Left colon (tissue), 2 donors: ENCODE measurements at regions not wholly inside any gene's neighbourhood (a gene's known extent, or its start where the extent isn't known, plus 50 kb on each side); places are given as distances from the start of the nearest gene placed in this dataset.
A peak's percentile ranks its signal among the peaks of the same experiment; 100 is the strongest.
"Not testable (repeated sequence)": the region's sequence is repeated elsewhere in the genome, so short reads cannot be mapped to it uniquely, and the experiment has no call there.

Experiments used
- ATAC-seq: fragments of 200-7000 bp; cut with Tn5 transposase; one replicate; pipeline ENCODE4 v1.9.1; 2020; ENCODE audit warnings: mild to moderate bottlenecking, moderate library complexity
- DNase-seq, 2 donors: peaks; one replicate each; pipeline ENCODE4 v3.0.0-alpha.2; 2020
- intact Hi-C, 2 donors: fragments of 100-400 bp; cut with DNase I in 1 of 2; cut with micrococcal nuclease in 1 of 2; formaldehyde crosslinking; loops; one replicate each; pipeline versions ENCODE4 v1.11.2 to v1.14.0; 2022; cut with DNase I, micrococcal nuclease
- donor health status: DM: no; HTN: no; CAD: no.
- donor health status: DM: yes; HTN: yes; CAD: no.

DNA sequence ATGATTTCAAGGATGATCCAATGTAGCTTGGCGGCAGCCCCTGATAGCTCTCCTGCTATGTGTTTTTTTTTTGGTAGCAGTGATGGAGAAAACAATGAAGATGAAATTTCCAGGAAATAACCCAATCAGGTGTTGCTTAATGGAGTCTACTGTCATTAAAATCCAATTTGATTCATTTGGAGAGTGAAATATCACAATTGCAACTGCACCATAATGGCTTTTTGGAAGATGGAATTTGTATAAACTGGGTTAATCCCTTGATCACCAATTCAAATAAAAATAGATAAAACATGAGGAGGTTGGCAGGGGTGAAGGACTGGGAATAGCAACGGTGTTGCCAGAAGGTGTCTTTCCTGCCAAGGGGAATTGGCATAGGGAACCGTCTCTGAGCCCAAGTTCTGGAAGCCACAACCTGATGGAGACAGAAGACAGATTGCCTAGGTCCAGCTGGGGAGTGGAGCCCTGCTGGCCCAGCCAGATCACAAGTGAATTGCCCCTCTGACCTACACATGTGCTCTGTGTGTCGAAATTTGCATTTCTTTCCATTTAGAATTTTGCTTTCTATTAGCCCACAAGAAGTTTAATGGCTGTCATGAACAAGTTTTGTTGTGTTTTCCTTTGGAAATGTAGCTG is 170.3 kb upstream of the SPRED2 start:
- DNase-seq (no peak), ATAC-seq (no peak)
- intact Hi-C loops = no loop called here

DNA sequence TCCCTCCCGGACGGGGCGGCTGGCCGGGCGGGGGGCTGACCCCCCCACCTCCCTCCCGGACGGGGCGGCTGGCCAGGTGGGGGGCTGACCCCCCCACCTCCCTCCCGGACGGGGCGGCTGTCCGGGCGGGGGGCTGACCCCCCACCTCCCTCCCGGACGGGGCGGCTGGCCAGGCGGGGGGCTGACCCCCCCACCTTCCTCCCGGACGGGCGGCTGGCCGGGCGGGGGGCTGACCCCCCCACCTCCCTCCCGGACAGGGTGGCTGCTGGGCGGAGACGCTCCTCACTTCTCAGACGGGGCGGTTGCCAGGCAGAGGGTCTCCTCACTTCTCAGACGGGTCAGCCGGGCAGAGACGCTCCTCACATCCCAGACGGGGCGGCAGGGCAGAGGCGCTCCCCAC is 168.5 kb upstream of the SPRED2 start:
- ATAC-seq, intact Hi-C loops, DNase-seq: not testable (repeated sequence)

DNA sequence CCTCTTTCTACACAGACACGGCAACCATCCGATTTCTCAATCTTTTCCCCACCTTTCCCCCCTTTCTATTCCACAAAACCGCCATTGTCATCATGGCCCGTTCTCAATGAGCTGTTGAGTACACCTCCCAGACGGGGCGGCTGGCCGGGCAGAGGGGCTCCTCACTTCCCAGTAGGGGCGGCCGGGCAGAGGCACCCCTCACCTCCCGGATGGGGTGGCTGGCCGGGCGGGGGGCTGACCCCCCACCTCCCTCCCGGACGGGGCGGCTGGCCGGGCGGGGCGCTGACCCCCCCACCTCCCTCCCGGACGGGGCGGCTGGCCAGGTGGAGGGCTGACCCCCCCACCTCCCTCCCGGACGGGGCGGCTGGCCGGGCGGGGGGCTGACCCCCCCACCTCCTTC is 168.0 kb upstream of the SPRED2 start:
- DNase-seq, intact Hi-C loops, ATAC-seq: not testable (repeated sequence)

DNA sequence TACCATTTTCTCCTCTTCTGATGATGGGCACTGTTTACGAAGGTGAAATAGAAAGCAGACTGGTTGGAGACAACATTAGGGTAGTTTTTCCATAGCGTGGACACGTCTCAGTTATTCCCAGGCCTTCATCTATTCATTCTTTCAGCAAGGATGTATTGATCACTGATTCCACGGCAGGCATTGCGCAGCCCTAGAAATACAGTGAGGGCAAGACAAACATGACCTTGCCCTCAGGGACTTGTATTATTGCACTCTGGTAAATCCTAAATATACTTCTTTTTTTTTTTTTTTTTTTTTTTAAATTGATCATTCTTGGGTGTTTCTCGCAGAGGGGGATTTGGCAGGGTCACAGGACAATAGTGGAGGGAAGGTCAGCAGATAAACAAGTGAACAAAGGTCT is 167.3 kb upstream of the SPRED2 start:
- intact Hi-C loops = no loop called here
- ATAC-seq = no peak
- DNase-seq = no peak

DNA sequence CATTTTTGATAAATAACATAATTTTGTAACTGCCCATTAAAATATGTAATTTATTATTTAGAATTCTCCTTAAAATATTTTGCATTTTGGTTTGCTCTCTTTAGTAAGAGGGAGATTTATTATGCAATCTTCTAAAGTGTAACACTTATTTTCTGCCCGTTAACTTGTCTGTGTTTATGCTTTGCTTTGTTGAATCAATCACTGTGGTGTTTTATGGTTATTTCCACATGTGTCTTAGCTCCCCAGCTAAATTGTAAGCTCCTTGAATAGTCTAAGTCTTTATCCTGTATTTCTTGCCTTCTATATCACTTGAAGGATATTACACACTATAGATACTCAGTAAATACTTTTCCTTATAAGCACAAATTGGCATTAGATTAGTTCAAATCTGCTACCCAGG is 166.6 kb upstream of the SPRED2 start:
- DNase-seq (no peak), ATAC-seq (no peak)
- intact Hi-C loops = no loop called here

DNA sequence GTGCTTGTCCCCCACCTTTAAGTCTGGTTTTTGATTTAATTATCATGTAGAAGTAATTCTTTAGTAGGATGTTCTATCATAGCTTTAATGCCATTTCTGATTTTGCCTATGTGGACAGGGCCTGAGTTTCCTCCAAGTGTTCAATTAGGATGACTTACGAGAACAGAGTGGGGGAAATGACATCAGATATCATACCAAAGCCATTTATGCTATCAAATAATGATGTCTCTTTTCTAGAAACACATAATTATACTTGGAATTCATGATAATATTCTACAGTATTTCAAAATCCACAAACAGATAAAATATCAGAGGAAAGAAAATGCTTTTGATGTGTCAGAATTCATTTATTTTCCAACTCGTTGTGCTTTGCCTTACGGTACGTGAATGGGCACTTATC is 165.9 kb upstream of the SPRED2 start:
- ATAC-seq (no peak), DNase-seq (no peak)
- intact Hi-C loops = no loop called here

DNA sequence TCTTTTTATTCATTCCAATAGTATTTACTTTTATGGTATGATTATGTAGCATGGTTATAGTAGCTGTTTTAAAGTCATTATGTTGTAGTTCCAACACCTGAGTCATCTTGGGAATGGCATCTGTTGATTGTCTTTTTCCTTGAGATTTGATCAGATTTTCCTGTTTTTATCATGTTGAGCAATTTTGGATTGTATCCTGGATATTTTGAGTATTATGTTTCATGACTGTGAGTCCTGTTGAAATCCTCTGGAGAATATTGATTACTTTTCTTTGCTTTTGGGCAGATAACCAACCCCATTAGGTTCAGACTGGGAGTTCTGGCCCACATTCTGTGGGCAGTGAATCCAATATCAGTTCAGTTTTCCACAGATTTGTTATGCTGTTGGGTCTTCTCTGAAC is 163.2 kb upstream of the SPRED2 start:
- intact Hi-C loops = no loop called here
- no peak for DNase-seq
- no peak for ATAC-seq

DNA sequence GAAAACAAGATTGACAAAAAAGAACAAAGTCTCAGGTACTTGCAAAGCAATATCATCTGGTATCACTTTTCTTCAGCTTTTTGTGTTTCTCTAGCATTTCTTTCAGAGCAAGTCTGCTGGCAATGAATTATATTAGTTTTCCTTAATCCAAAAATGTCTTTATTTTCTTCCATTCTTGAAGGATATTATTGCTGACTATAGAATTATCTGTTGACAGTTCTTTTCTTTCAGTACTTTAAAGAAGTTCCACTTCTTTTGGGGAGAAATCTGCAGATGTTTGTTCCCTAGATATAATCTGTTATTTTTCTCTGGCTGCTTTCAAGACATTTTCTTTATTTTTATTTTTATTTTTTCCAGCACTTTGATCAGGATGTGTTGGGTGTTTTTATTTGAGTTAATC is 161.8 kb upstream of the SPRED2 start:
- ATAC-seq (no peak), DNase-seq (no peak)
- intact Hi-C loops = no loop called here

DNA sequence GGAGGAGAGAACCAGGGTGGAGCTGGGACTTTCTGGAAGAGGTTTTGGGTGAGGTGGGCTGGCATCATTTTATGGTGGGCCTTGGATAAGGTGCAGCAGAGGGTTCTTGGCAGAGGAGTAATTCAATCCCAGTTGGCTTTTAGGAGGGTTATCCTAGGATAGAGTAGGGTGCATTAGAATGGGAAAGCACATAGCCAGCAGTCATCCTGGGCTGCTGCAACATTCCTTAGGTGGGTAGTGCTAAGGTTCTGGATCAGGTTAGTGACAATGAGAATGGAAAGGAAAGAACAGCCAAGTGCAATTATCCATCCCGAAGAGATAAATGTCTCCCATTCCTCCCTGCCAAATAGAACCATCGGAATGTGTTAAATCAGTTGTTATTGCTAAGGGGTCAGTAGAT is 157.3 kb upstream of the SPRED2 start:
- ATAC-seq = no peak
- intact Hi-C loops = no loop called here

DNA sequence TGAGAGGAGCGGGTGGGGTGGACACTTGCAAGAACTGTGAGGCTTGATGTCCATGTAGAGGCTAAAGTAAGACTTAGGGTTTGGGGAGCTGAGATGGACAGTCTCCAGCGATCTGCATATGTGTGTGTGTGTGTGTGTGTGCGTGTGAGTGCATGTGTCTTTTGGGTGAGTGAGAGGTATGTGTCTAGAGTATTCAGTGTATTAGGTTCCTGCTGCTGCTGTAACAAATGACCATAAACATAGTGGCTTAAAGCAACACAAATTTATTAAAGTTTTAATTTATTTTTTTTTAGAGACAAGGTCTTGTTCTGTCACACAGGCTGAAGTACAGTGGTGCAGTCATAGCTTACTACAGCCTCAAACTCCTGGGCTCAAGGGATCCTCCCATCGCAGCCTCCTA is 155.4 kb upstream of the SPRED2 start:
- no peak for DNase-seq
- intact Hi-C loops = no loop called here
- no peak for ATAC-seq

More for the DNA sequence above, 157.3 kb upstream of the SPRED2 start:
- DNase-seq = no peak

DNA sequence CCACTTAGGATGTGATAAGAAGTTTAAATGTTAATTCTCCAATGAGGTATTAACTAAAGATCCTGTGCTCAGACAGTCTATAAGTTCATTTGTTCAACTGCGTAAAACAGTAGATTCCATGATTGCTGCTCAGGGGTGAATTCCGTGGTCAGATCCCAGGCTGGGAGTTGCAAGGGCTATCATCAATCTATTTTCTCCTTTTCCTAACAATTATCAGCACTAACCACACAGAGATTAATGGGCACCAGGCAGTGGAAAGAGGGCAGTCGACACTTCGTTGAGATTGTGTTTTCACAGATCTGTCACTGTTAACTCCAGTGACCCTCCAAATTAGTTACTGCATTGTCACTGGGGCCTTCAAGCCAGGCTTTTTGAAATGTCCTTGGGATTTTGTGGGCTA is 154.1 kb upstream of the SPRED2 start:
- DNase-seq (no peak), ATAC-seq (no peak)
- intact Hi-C loops = no loop called here

DNA sequence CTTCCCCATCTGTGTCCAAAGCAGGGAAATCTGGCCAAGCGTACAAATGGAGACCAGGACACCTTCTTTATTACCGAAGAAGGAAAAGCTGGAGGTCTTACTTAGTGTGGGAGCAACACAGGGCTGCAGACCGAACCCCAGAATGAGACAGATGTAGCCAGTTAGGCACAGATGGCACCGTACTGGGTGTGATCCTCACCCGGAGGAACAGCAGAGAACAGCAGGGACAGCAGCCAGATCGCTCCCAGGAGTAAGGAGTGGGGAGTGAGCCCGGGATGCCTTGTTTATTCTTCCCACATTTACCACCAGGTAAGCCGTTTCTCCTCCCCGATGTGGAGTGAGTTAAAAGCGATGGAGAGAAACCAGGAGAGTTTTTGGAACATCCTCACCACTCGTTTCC is 150.7 kb upstream of the SPRED2 start:
- DNase-seq (no peak), ATAC-seq (no peak)
- intact Hi-C loops = no loop called here

DNA sequence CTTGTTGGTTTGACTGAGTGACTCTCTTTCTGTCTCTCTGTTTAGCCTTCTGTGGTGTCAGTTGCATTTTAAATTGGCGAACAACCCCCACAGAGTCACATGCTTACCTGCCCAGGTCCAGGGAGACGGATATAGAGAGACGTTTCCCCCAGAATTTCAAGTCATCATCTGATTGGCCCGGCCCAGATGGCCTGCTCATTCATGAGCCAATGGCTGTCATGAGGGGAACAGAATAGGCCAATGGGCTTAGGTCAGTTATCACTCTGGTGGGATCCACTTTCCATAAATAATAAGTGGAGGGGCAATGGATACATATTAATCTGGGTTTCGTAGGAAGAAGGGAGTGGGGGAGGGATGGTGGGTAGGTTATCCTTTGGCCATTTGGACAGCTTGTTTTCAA is 150.0 kb upstream of the SPRED2 start:
- ATAC-seq (no peak), DNase-seq (no peak)
- intact Hi-C loops = no loop called here

DNA sequence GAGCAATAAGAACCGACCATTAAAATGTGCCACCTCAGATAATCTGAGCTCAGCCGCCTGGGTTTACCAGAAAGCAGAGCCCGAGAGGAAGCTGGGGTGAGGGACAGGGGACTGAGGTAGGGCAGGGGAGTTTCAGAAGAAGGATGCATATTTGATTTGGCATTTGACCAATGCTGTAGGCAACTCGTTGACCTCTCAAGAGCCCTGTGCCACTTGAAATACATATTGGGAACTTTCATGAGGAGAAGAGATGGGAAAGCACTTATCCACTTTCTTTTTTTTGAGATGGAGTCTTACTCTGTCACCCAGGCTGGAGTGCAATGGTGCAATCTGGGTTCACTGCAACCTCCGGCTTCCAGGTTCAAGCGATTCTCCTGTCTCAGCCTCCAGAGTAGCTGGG is 148.4 kb upstream of the SPRED2 start:
- no peak for ATAC-seq
- no peak for DNase-seq
- intact Hi-C loops = no loop called here

DNA sequence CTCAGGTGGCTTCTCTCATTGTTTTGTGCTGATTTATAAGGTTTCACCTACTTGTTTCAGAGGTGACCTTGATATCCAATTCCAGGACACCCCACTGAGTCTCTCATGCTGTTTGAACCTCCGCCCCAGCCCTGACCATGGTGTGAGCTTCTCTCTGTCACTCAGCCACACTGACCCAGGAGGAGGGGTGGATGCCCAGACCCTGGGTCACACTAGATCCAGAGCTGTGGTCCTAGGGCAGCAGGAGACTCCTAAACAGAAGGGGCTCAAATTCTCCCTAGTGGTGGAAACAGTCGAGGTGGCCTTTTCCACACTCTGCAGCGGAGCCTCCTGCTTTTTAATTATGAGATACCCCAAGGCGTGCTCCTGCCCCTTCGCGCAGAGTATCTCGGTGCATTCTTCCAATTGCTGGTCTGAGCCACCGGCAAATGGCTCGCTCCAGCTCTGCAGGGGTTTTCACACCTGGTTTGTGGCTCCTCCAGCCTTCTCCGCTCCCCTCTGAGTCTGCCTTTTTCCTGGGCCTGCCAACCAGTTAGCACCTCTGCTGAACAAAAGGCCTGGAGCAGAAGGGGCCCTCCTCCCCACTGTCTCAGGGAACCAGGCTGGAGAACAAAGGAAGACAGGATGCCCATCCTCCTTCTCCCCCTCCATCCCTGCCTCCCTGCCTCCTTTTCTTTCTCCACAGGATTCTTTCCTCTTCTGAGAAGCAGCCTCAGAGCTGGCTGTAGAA is 147.3 kb upstream of the SPRED2 start:
- no peak for ATAC-seq
- intact Hi-C loops = no loop called here
- no peak for DNase-seq

DNA sequence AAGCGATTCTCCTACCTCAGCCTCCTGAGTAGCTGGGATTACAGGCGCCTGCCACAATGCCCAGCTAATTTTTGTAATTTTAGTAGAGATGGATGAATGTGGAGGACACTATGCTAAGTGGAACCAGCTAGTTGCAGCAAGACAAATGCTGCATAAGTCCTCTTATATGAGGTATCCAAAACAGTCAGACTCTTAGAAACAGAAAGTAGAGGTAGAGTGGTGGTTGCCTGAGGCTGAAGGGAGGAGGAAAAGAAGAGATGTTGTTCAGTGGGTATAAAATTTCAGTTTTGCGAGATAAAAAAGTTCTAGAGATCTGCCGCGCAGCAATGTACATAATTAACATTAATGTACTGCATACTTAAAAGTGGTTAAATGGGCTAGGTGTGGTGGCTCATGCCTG is 145.3 kb upstream of the SPRED2 start:
- ATAC-seq = no peak
- DNase-seq = no peak
- intact Hi-C loops = no loop called here

DNA sequence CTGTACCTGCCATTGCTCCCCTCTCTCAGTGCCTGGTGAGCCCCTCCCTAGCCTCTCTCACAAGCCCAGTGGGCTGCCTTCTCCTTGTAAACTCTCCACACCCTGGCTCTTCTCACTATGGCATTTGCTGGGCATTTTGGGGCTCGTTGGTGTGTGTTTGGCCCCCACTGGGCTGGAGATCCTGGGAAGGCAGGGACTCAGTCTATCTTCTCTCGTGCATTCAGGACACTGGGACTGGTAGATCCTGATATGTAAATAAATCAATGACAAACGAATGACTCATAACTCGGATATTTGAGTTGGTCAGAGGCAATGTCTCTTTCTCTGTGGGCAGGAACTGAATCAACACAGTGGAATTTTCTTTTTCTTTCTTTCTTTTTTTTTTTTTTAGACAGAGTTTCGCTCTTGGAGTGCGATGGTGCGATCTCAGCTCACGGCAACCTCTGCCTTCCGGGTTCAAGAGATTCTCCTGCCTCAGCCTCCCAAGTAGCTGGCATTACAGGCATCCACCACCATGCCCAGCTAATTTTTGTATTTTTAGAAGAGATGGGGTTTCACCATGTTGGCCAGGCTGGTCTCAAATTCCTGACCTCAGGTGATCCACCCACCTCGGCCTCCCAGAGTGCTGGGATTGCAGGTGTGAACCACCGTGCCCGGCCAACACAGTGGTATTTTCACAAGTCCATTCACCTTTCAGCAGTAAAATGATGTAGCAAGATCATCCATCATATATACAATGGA is 144.6 kb upstream of the SPRED2 start:
- intact Hi-C loops = no loop called here
- DNase-seq (no peak), ATAC-seq (peak; percentile 47)

DNA sequence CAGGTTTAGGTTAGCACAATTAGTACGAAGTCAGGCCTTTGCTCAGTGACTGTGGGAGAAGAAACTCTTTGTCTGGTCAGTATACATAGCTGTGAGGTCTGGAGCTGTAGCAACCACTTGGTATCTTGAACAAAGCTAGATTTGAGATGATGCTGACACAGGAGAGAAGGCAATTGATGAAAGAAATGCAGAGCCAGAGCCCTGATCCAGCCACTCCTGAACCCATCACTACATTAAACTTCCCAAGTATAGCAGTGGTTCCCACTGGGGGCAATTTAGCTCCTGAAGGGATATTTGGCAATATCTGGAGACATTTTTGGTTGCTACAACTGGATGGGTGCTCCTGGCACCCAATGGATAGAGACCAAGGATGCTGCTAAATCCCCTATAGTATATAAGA is 143.9 kb upstream of the SPRED2 start:
- intact Hi-C loops = no loop called here
- no peak for DNase-seq
- ATAC-seq = no peak

DNA sequence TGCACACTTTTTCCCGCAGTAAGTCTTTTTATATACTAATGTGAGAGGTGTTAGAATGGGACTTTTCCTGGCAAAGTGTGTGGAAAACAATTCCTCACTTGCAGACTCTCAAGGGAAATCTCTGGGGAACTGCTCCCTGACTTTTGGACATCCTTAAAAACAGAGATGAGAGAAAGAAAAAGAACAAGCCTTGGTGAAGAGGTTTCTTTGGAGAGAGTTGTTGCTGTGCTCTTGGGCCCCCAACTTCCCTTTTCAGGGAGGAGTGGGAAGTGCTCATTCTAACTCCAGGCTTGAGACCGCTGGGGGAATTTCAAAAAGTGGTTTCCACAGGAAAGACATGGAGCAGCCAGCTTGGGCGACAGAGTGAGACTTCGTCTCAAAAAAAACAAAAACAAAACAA is 142.6 kb upstream of the SPRED2 start:
- DNase-seq (no peak), ATAC-seq (no peak)
- intact Hi-C loops = no loop called here

DNA sequence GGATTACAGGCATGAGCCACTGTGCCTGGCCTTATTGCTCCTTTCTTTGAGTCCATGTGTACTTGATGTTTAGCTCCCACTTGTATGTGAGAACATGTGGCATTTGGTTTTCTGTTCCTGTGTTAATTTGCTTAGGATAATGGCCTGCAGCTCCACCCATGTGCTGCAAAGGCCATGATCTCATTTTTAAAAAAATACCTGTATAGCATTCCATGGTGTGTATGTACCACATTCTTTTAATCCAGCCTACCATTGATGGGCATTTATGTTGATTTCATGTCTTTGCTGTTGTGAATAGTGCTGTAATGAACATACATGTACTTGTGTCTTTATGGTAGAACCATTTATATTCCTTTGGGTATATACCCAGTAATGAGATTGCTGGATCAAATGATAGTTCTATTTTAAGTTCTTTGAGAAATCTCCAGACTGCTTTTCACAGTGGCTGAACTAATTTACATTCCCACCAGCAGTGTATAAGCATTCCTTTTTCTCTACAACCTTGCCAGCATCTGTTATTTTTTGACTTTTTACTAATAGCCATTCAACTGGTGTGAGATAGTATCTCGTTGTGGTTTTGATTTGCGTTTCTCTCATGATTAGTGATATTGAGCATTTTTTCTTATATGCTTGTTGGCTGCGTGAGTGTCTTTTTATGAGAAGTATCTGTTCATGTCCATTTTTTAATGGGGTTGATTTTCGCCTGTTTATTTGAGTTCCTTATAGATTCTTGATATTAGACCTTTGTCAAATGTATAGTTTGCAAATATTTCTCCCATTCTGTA is 136.4 kb upstream of the SPRED2 start:
- DNase-seq, ATAC-seq, intact Hi-C loops: not testable (repeated sequence)
